ENCODE measurements at regions not wholly inside any gene's neighbourhood (a gene's known extent, or its start where the extent isn't known, plus 50 kb on each side); places are given as distances from the start of the nearest gene placed in this dataset.

DNA sequence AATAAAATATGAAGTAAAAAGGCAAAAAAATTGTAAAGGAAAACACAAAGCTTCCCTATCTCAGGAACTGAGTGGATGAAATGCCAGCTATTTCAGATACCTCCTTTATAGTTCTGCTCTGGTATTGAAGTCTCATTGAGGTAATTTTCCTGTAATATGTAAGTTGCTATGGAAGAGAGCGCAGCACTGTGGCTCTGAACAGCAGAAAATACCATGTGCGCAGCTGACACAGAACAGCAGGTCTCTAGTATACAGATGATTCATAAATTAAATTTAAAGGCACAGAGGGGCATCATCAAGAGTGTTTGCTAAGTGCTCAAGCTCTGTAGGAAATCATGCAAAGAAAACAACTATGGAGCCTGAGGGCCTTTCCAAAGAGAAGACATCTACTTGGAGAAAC is 315.3 kb upstream of the CDH7 start:
- in situ Hi-C loops (cut with MboI), result no loop called here
- 29 to 35% methylated on average over 2 of the region's 2 CpGs for WGBS, 2 experiments (ENCODE audit: low coverage in 1 of 2, low lambda C conversion rate in 2 of 2, missing lambda C conversion rate in 2 of 2)

DNA sequence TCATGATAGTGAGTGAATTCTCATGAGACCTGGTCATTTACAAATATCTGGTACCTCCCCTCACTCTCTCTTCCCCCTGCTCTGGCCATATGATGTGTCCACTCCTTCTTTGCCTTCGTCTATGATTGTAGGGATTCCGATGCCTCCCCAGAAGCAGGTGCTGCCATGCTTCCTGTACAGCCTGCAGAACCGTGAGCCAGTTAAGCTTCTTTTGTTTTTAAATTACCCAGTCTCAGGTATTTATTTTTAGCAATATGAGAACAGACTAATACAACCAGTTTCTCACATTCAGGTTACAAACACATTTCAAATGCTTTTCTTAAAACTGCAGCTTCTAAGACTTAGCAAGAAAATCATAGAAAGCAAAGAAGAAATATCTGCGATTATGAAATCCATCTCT is 321.2 kb upstream of the CDH7 start:
- Histone ChIP-seq H3K9me2 (ENCODE audit: insufficient read depth) (no peaks in the 10 kb centered on the region), H2AFZ (no peak overlapping the region), H3K4me1 (ENCODE audit: insufficient read depth) (no peaks in the 10 kb centered on the region), H3K79me2 (ENCODE audit: insufficient read depth) (no peaks in the 10 kb centered on the region), H3K27me3 (replicated peaks; ENCODE audit: insufficient read depth) (no peaks in the 10 kb centered on the region), H3K9ac (no peak overlapping the region), H3K9me3 (ENCODE audit: low read depth) (no peaks in the 10 kb centered on the region), H3K27ac (no peak overlapping the region), H3F3A (ENCODE audit: insufficient read depth) (no peaks in the 10 kb centered on the region), H3K36me3 (ENCODE audit: low read depth) (no peaks in the 10 kb centered on the region), H3K4me2 (ENCODE audit: unreplicated experiment) (no peak overlapping the region), H4K20me1 (ENCODE audit: insufficient read depth) (no peaks in the 10 kb centered on the region), H3K4me3 (no peak overlapping the region)
- TF ChIP-seq EZH2 (IDR thresholded peaks at IDR 0.05; ENCODE audit: insufficient read depth, poor library complexity, severe bottlenecking), result no peak
- in situ Hi-C loops (cut with MboI), result no loop called here
- WGBS, 2 experiments (ENCODE audit: low coverage in 1 of 2, low lambda C conversion rate in 2 of 2, missing lambda C conversion rate in 2 of 2), result 35 to 36% methylated on average over 4 of the region's 4 CpGs
- no peak for DNase-seq

More for the DNA sequence above, 315.3 kb upstream of the CDH7 start:
- Histone ChIP-seq H3K4me1 (ENCODE audit: insufficient read depth) (no peaks in the 10 kb centered on the region), H3K9ac (no peak overlapping the region), H3F3A (ENCODE audit: insufficient read depth) (no peaks in the 10 kb centered on the region), H2AFZ (no peak overlapping the region), H3K79me2 (ENCODE audit: insufficient read depth) (no peaks in the 10 kb centered on the region), H3K36me3 (ENCODE audit: low read depth) (no peaks in the 10 kb centered on the region), H3K27ac (no peak overlapping the region), H3K9me3 (ENCODE audit: low read depth) (no peaks in the 10 kb centered on the region), H3K27me3 (replicated peaks; ENCODE audit: insufficient read depth) (no peaks in the 10 kb centered on the region), H3K9me2 (ENCODE audit: insufficient read depth) (no peaks in the 10 kb centered on the region), H4K20me1 (ENCODE audit: insufficient read depth) (no peaks in the 10 kb centered on the region), H3K4me3 (no peak overlapping the region), H3K4me2 (ENCODE audit: unreplicated experiment) (no peak overlapping the region)
- DNase-seq, result no peak
- TF ChIP-seq EZH2phosphoT487 (IDR thresholded peaks at IDR 0.05; ENCODE audit: insufficient read depth, low read depth) (no peak), EZH2 (IDR thresholded peaks at IDR 0.05; ENCODE audit: insufficient read depth, poor library complexity, severe bottlenecking) (no peak)

DNA sequence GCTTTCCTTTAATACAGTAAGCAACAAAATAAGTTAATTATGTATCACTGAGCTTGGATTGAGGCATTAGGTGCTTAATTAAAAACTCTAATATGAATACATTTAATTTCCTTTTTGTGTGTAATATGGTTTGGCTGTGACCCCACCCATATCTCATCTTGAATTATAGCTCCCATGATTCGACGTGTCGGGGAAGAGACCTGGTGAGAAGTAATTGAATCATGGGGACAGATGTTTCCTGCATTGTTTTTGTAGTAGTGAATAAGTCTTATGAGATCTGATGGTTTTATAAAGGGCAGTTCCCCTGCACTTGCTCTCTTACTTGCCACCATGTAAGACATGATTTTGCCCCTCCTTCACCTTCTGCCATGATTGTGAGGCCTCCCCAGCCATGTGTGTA is 325.4 kb upstream of the CDH7 start:
- Histone ChIP-seq H3K4me2 (ENCODE audit: unreplicated experiment) (no peak overlapping the region), H4K20me1 (ENCODE audit: insufficient read depth) (no peaks in the 10 kb centered on the region), H3K27ac (no peak overlapping the region), H3K4me1 (ENCODE audit: insufficient read depth) (no peaks in the 10 kb centered on the region), H2AFZ (no peak overlapping the region), H3K79me2 (ENCODE audit: insufficient read depth) (no peaks in the 10 kb centered on the region), H3K36me3 (ENCODE audit: low read depth) (no peaks in the 10 kb centered on the region), H3K9me2 (ENCODE audit: insufficient read depth) (no peaks in the 10 kb centered on the region), H3K9ac (no peak overlapping the region), H3K9me3 (ENCODE audit: low read depth) (no peaks in the 10 kb centered on the region), H3K4me3 (no peak overlapping the region), H3F3A (ENCODE audit: insufficient read depth) (no peaks in the 10 kb centered on the region), H3K27me3 (replicated peaks; ENCODE audit: insufficient read depth) (no peaks in the 10 kb centered on the region)
- TF ChIP-seq EZH2phosphoT487 (IDR thresholded peaks at IDR 0.05; ENCODE audit: insufficient read depth, low read depth), result no peak
- TF ChIP-seq EZH2 (IDR thresholded peaks at IDR 0.05; ENCODE audit: insufficient read depth, poor library complexity, severe bottlenecking), result no peak
- no peak for DNase-seq
- in situ Hi-C loops (cut with MboI), result no loop called here
- WGBS, 2 experiments (ENCODE audit: low coverage in 1 of 2, low lambda C conversion rate in 2 of 2, missing lambda C conversion rate in 2 of 2), result 43 to 52% methylated on average over 3 of the region's 3 CpGs

DNA sequence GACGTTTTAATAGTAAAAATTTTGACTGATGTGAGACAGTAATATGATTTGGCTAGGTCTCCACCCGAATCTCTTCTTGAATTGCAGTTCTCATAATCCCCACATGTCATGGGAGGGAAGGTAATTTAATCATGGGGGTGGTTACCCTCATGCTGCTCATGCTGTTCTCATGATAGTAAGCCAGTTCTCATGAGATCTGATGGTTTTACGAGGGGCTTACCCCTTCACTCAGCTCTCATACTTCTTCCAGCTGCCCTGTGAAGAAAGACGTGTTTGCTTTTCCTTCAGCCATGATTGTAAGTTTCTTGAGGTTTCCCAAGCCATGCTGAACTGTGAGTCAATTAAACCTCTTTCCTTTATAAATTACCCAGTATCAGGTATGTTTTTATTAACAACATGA is 327.0 kb upstream of the CDH7 start:
- Histone ChIP-seq H3K9ac (no peak overlapping the region), H3K27ac (no peak overlapping the region), H3K4me1 (ENCODE audit: insufficient read depth) (no peaks in the 10 kb centered on the region), H3K9me3 (ENCODE audit: low read depth) (no peaks in the 10 kb centered on the region), H4K20me1 (ENCODE audit: insufficient read depth) (no peaks in the 10 kb centered on the region), H3K9me2 (ENCODE audit: insufficient read depth) (no peaks in the 10 kb centered on the region), H2AFZ (no peak overlapping the region), H3K79me2 (ENCODE audit: insufficient read depth) (no peaks in the 10 kb centered on the region), H3K4me2 (ENCODE audit: unreplicated experiment) (no peak overlapping the region), H3F3A (ENCODE audit: insufficient read depth) (no peaks in the 10 kb centered on the region), H3K4me3 (no peak overlapping the region), H3K36me3 (ENCODE audit: low read depth) (no peaks in the 10 kb centered on the region), H3K27me3 (replicated peaks; ENCODE audit: insufficient read depth) (no peaks in the 10 kb centered on the region)
- in situ Hi-C loops (cut with MboI), result no loop called here
- DNase-seq, result no peak
- TF ChIP-seq EZH2 (IDR thresholded peaks at IDR 0.05; ENCODE audit: insufficient read depth, poor library complexity, severe bottlenecking) (no peak), EZH2phosphoT487 (IDR thresholded peaks at IDR 0.05; ENCODE audit: insufficient read depth, low read depth) (no peak)
- 1% methylated on average over 4 of the region's 4 CpGs for WGBS, 2 experiments (ENCODE audit: low coverage in 1 of 2, low lambda C conversion rate in 2 of 2, missing lambda C conversion rate in 2 of 2)

DNA sequence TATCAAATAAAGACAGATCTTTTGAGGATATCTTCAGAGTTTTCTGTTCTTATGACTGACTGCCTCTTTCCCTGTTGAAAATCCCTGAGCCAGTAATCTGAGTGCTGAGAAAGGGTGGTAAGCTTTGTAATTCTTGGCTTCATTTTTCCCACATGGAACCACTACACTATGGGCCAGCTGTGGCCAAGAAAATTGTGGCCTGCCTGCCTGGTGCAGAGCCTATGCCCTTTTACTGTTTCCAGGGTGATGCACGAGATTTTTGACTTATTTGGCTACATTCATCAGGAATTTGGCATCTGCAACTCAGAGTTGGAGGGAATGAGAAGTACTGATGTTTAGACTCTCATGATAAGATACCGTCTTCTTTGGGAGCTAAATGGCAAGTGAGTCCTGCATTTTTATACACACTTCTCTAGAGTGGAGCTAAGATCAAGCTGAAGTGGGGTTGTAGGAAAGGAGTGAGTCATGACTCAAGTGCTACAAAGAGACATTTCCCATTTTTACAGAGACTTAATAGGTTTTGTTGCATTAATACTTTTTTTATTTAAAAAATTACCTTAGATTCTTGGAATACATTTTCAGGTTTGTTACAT is 328.2 kb upstream of the CDH7 start:
- Histone ChIP-seq H3K4me2 (ENCODE audit: unreplicated experiment) (no peak overlapping the region), H3K27ac (no peak overlapping the region), H3K27me3 (replicated peaks; ENCODE audit: insufficient read depth) (no peaks in the 10 kb centered on the region), H3K9me3 (ENCODE audit: low read depth) (no peaks in the 10 kb centered on the region), H3K4me1 (ENCODE audit: insufficient read depth) (no peaks in the 10 kb centered on the region), H3K9ac (no peak overlapping the region), H3K4me3 (no peak overlapping the region), H4K20me1 (ENCODE audit: insufficient read depth) (no peaks in the 10 kb centered on the region), H3K79me2 (ENCODE audit: insufficient read depth) (no peaks in the 10 kb centered on the region), H3F3A (ENCODE audit: insufficient read depth) (no peaks in the 10 kb centered on the region), H3K9me2 (ENCODE audit: insufficient read depth) (no peaks in the 10 kb centered on the region), H2AFZ (no peak overlapping the region), H3K36me3 (ENCODE audit: low read depth) (no peaks in the 10 kb centered on the region)
- in situ Hi-C loops (cut with MboI), result no loop called here
- TF ChIP-seq EZH2phosphoT487 (IDR thresholded peaks at IDR 0.05; ENCODE audit: insufficient read depth, low read depth) (no peak), EZH2 (IDR thresholded peaks at IDR 0.05; ENCODE audit: insufficient read depth, poor library complexity, severe bottlenecking) (no peak)
- DNase-seq, result no peak
- WGBS, 2 experiments (ENCODE audit: low coverage in 1 of 2, low lambda C conversion rate in 2 of 2, missing lambda C conversion rate in 2 of 2), result 2 to 3% methylated on average over 2 of the region's 2 CpGs

All from GM23248 (cell line).